GM12874 (cell line): ENCODE measurements at regions not wholly inside any gene's neighbourhood (a gene's known extent, or its start where the extent isn't known, plus 50 kb on each side); places are given as distances from the start of the nearest gene placed in this dataset.

Source experiments
- CTCF ChIP-seq: IDR thresholded peaks from 2 replicates; pipeline ENCODE4 v1.5.1; 2011; ENCODE audit warnings: low read depth, mild to moderate bottlenecking, control low read depth, low read length, moderate library complexity; ENCODE audit not compliant: insufficient read depth

- TF ChIP-seq CTCF: no peak
These were observed 146.6 kb upstream of the P2RY1 start for GRCh38 chr3:152688313-152688712.

DNA sequence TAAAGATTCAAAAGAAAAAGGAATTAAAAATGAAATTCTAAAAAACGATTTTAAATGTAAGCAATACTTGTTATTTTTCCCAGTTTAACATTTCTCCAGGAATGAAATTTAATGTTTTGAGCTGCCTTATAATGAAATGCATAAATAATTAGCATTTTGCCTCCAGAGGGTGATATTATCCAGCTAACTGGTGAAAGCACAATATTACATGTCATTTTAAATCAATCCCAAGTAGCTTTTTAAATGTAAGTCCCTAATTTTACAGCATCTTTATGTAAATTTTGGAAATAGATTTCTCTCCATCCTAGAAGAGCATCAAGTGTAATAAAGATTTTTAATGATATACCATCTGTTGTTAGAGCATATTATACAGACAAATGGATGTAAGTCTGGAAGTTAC lies 139.1 kb upstream of the P2RY1 start:
- no peak for TF ChIP-seq CTCF

DNA sequence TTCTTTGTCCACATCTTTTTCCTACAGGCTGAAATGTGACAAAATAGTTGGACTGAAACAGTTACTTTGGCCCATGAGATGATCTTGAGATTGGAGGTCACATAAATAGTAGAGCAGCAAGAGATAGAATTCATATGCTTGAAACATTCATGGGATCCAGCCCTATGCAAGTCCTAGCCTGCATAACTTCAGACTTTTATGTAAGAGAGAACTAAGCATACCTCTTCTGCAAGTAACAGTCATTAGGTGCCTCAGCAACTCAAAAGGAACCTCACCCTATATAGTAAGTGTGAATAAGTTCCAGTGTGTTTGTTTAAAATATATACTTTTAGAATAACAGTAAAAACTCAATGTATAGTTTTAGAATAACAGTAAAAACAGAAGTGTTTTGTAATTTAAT lies 138.0 kb upstream of the P2RY1 start:
- no peak for TF ChIP-seq CTCF

- no peak for TF ChIP-seq CTCF
These were observed 131.6 kb upstream of the P2RY1 start for GRCh38 chr3:152703245-152703890.

DNA sequence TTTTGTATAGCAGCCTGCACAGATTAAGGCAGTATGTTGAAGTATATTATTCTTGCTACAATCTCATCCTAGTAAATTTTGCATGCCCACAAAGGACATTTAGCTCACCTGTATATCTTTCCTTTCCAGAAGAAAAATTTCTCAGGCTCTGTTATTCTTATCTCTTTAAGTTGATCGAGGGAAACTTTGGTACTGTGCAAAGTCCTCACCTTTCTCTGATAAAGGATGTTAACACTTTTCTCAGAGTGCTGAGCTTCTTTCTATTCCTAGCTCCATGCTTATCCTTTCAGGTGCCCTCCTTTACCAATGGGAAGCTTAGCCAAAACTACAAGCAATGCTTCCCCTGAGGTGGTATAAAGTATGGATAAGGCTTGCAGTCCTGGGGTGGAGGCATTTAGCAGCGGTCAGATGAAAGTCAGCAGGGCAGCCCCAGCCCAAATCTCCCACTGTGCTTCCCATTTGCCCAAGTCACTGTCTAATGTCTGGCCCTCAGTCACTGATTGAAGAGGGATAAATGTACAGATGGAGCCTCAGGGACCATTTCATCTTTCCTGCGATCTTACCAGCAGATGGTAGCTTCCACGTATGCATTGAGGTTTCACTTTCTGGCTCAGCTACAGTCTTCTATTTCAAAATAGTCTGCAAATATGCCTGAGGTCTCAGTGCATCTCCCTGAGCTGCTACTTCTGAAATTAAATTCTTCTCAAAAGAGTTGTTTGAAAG lies 127.8 kb upstream of the P2RY1 start:
- no peak for TF ChIP-seq CTCF

GRCh38 chr3:152709659-152710058 lies 125.3 kb upstream of the P2RY1 start:
- no peak for TF ChIP-seq CTCF

GRCh38 chr3:152710549-152710948 lies 124.4 kb upstream of the P2RY1 start:
- no peak for TF ChIP-seq CTCF
